MCF 10A (cell line): ENCODE measurements at regions not wholly inside any gene's neighbourhood (a gene's known extent, or its start where the extent isn't known, plus 50 kb on each side); places are given as distances from the start of the nearest gene placed in this dataset.

Experiments
- BruUV-seq: library from RNA; stranded (reverse); fragments of 400-500 nt; replicated peaks from 2 replicates; lab custom pipeline; 2021; lab: Mats Ljungman, UMichigan
- CTCF ChIA-PET: fragments of 300-600 bp; sonication (Branson Sonifier 250); formaldehyde crosslinking; extraction: SDS; loops from one replicate; lab custom pipeline; 2021; ENCODE audit warnings: antibody characterized with exemption, inconsistent platforms; lab: Yijun Ruan, JAX
- POLR2A ChIA-PET: fragments of 300-600, 350-650 bp; sonication (Branson Sonifier 250); formaldehyde crosslinking; extraction: SDS; loops from one replicate; lab custom pipeline; 2020; ENCODE audit warnings: antibody characterized with exemption, inconsistent platforms; lab: Yijun Ruan, JAX
- DNase-seq: peaks from one replicate; pipeline ENCODE4 v3.0.0-alpha.2; 2018; ENCODE audit not compliant: unreplicated experiment
- H3K27ac Mint-ChIP-seq: one replicate; pipeline ENCODE4 v1.8.0; 2022; ENCODE audit warnings: mild to moderate bottlenecking, low read depth, mixed read lengths; ENCODE audit not compliant: unreplicated experiment
- H3K27me3 Mint-ChIP-seq: one replicate; pipeline ENCODE4 v1.8.0; 2022; ENCODE audit warnings: mixed read lengths; ENCODE audit not compliant: insufficient read depth, unreplicated experiment
- H3K36me3 Mint-ChIP-seq: one replicate; pipeline ENCODE4 v1.8.0; 2022; ENCODE audit warnings: mild to moderate bottlenecking, moderate library complexity, mixed read lengths; ENCODE audit not compliant: insufficient read depth, unreplicated experiment
- H3K4me1 Mint-ChIP-seq: one replicate; pipeline ENCODE4 v1.8.0; 2022; ENCODE audit warnings: mixed read lengths; ENCODE audit not compliant: insufficient read depth, unreplicated experiment
- H3K4me3 Mint-ChIP-seq: one replicate; pipeline ENCODE4 v1.8.0; 2022; ENCODE audit warnings: mild to moderate bottlenecking, moderate library complexity, mixed read lengths; ENCODE audit not compliant: unreplicated experiment
- H3K9me3 Mint-ChIP-seq: one replicate; pipeline ENCODE4 v1.8.0; 2022; ENCODE audit warnings: mixed read lengths; ENCODE audit not compliant: unreplicated experiment
- CTCF ChIP-seq: fragments of 200-600 bp; IDR thresholded peaks from one replicate; pipeline ENCODE4 v1.8.0; 2022; ENCODE audit warnings: antibody characterized with exemption, mild to moderate bottlenecking; ENCODE audit not compliant: unreplicated experiment
- intact Hi-C: fragments of 100-400 bp; cut with micrococcal nuclease; formaldehyde crosslinking; loops from 2 replicates; pipeline ENCODE4 v1.14.1; 2022

DNA sequence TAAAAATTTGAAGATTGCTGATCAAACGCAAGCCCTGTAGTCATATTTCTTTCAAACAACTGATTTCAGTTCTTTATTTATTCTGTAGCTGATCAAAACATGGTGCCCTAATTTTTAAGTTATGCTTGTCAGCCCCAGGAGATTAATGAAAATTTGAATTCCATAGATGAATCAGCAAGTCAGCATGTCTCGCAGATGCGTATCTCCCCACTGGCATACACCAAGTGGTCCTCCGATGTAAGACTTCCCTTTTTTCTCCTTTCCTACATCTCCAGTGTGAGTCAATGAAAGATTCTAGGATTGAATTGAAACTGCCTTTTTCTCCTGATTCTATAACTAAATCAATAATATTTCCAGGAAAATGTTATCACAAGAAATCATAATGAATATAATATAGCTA lies 539.6 kb upstream of the NOX3 start:
- Mint-ChIP-seq H3K4me3 (no peak overlapping the region), H3K27ac (no peak overlapping the region), H3K4me1 (no peaks in the 10 kb centered on the region), H3K9me3 (peaks cover 18% of the 10 kb centered on the region), H3K36me3 (no peaks in the 10 kb centered on the region), H3K27me3 (no peaks in the 10 kb centered on the region)
- ChIA-PET CTCF (no interaction called here), POLR2A (interaction anchor here (1.1 kb wide), 1 partner anchor 24 kb away, joined by 4 read pairs; no protein-coding TSS in a partner anchor)
- no peak for DNase-seq
- TF ChIP-seq CTCF, result no peak
- intact Hi-C loops, result no loop called here
- no TSS peak for BruUV-seq

DNA sequence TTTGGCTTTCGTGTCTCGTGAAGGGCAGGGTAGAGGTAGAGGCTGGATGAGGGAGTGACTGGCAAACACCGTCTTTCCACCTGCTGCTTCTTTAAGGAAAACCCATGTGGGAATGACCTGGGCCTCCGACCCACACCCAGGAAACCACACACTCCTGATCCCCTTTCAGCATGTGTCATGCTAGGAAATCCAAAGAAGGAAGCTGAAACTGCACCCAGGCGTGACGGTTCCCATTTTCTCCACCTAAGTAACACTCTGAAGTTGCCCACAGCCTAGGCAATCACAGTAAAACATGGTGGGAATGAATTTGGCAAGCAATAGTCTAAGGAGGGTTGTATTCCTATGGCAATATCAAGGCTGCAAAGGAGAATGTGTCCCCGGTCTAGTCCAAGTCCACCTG lies 538.4 kb upstream of the NOX3 start:
- TF ChIP-seq CTCF, result no peak
- DNase-seq, result no peak
- H3K27ac Mint-ChIP-seq, result no peak overlapping the region
- ChIA-PET POLR2A (no interaction called here), CTCF (no interaction called here)
- intact Hi-C loops, result no loop called here
- no peaks in the 10 kb centered on the region for H3K36me3 Mint-ChIP-seq
- no TSS peak for BruUV-seq
- no peaks in the 10 kb centered on the region for H3K4me1 Mint-ChIP-seq
- H3K27me3 Mint-ChIP-seq, result no peaks in the 10 kb centered on the region
- H3K9me3 Mint-ChIP-seq, result peaks cover 18% of the 10 kb centered on the region
- no peak overlapping the region for H3K4me3 Mint-ChIP-seq

DNA sequence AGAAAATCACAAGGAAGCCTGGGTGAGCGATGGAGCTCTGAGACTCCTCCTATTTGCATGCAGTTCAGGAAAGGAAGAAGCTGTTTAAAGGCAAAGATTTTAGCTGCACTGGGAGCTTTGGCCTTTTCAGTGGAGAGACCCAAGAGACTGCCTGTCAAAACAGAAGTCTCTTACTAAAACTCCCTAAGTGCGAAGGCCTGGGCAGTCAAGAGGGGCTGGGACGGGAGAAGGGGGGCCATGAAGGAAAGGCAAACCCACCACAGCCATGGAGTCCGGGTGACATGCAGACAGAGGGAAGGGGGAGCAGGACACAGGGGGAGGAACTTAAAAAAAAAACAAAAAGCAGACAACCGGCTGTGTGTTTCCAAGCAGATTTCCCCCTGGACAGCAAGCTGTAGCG lies 537.6 kb upstream of the NOX3 start:
- H3K4me1 Mint-ChIP-seq, result peaks cover under 1% of the 10 kb centered on the region
- H3K4me3 Mint-ChIP-seq, result no peak overlapping the region
- TF ChIP-seq CTCF, result no peak
- no peaks in the 10 kb centered on the region for H3K36me3 Mint-ChIP-seq
- BruUV-seq, result no TSS peak
- H3K9me3 Mint-ChIP-seq, result peaks cover 18% of the 10 kb centered on the region
- no peak overlapping the region for H3K27ac Mint-ChIP-seq
- no peak for DNase-seq
- H3K27me3 Mint-ChIP-seq, result no peaks in the 10 kb centered on the region
- POLR2A ChIA-PET, result no interaction called here
- CTCF ChIA-PET, result no interaction called here
- intact Hi-C loops, result no loop called here

DNA sequence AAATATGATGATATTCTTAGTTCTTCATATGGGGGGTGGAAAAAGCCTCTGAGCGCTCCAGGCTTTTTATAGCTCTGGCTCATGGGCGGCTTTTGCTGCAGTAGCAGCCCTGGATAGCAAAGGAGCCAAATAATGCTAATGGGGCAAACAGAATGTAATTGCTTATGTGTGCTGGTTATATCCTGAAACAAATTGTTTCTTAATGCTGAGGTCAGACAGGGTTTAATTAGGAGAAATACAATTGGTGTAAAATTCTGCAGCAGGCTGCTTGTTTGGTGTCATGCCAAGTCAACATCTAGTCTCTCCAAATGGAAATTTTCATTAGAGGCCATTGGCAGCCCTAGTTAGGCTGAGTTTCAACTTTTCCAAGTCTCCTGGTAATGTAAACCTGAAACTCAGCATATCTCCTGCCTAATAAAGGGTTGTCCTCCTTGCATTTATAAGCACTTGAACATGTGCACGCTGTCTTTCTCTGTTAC lies 530.1 kb upstream of the NOX3 start:
- Mint-ChIP-seq H3K36me3 (no peaks in the 10 kb centered on the region), H3K4me1 (peaks cover 6% of the 10 kb centered on the region), H3K27ac (no peak overlapping the region), H3K4me3 (no peak overlapping the region), H3K9me3 (no peaks in the 10 kb centered on the region), H3K27me3 (peaks cover 20% of the 10 kb centered on the region)
- no peak for TF ChIP-seq CTCF
- intact Hi-C loops, result no loop called here
- no peak for DNase-seq
- ChIA-PET POLR2A (no interaction called here), CTCF (no interaction called here)
- BruUV-seq, result no TSS peak
